Loucy (cell line): ENCODE measurements at regions not wholly inside any gene's neighbourhood (a gene's known extent, or its start where the extent isn't known, plus 50 kb on each side); places are given as distances from the start of the nearest gene placed in this dataset.

Source experiments
- CTCF ChIP-seq: fragments of 200-600 bp; sonication (generic); conservative IDR thresholded peaks from 2 replicates; pipeline ENCODE4 v1.5.1; 2014; ENCODE audit warnings: mild to moderate bottlenecking, antibody characterized with exemption, low read length
- EZH2phosphoT487 ChIP-seq: fragments of 200-600 bp; IDR thresholded peaks from 2 replicates; pipeline ENCODE4 v1.6.1; 2018; ENCODE audit warnings: antibody characterized with exemption, mild to moderate bottlenecking, moderate library complexity, borderline replicate concordance

GRCh38 chr15:29465816-29466215 lies 196.2 kb upstream of the NSMCE3 start:
- TF ChIP-seq CTCF (no peak), EZH2phosphoT487 (no peak)
